ENCODE measurements at regions not wholly inside any gene's neighbourhood (a gene's known extent, or its start where the extent isn't known, plus 50 kb on each side); places are given as distances from the start of the nearest gene placed in this dataset.

- TF ChIP-seq, protein P1, sequence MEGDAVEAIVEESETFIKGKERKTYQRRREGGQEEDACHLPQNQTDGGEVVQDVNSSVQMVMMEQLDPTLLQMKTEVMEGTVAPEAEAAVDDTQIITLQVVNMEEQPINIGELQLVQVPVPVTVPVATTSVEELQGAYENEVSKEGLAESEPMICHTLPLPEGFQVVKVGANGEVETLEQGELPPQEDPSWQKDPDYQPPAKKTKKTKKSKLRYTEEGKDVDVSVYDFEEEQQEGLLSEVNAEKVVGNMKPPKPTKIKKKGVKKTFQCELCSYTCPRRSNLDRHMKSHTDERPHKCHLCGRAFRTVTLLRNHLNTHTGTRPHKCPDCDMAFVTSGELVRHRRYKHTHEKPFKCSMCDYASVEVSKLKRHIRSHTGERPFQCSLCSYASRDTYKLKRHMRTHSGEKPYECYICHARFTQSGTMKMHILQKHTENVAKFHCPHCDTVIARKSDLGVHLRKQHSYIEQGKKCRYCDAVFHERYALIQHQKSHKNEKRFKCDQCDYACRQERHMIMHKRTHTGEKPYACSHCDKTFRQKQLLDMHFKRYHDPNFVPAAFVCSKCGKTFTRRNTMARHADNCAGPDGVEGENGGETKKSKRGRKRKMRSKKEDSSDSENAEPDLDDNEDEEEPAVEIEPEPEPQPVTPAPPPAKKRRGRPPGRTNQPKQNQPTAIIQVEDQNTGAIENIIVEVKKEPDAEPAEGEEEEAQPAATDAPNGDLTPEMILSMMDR (IDR thresholded peaks at IDR 0.05), result no peak
- TF ChIP-seq POLR2AphosphoS5 (IDR thresholded peaks at IDR 0.05; ENCODE audit: low read depth, low read length), result no peak
- no peak for TF ChIP-seq TCF7L2 (IDR thresholded peaks at IDR 0.05; ENCODE audit: low read depth, low read length)
Measured at GRCh38 chr22:49360746-49361145, 466.9 kb downstream of the BRD1 start.

Data from Panc1 (cell line).